ENCODE measurements at regions not wholly inside any gene's neighbourhood (a gene's known extent, or its start where the extent isn't known, plus 50 kb on each side); places are given as distances from the start of the nearest gene placed in this dataset.

- TF ChIP-seq CTCF (IDR thresholded peaks at IDR 0.05) (no peak), POLR2A (IDR thresholded peaks at IDR 0.05) (no peak)
Measured at GRCh38 chr13:79212064-79212619, 193.9 kb downstream of the RBM26 start.
